CD14-positive monocyte (primary cell): ENCODE measurements at regions not wholly inside any gene's neighbourhood (a gene's known extent, or its start where the extent isn't known, plus 50 kb on each side); places are given as distances from the start of the nearest gene placed in this dataset.

ENCODE experiments used
- DNase-seq, 3 donors: peaks; one replicate each; pipeline ENCODE4 v3.0.0-alpha.2; 2011 to 2022
- H2AFZ ChIP-seq: 2 replicates; pipeline ENCODE4 v1.6.0; 2012; ENCODE audit warnings: mild to moderate bottlenecking, low read depth, low read length, inconsistent platforms; ENCODE audit not compliant: insufficient read depth, poor library complexity, severe bottlenecking
- H3K27ac ChIP-seq, 2 donors: 1 replicate in 1 of 2; 2 replicates in 1 of 2; pipeline ENCODE4 v1.5.1; 2012 to 2013; ENCODE audit warnings: low read length in 2 of 2, control low read depth in 1 of 2, inconsistent platforms in 1 of 2, low read depth in 1 of 2, mild to moderate bottlenecking in 1 of 2
- H3K27me3 ChIP-seq, 2 donors: one replicate each; pipeline versions ENCODE4 v1.6.0 to v1.6.1; 2011 to 2013; ENCODE audit warnings: low read length in 2 of 2; ENCODE audit not compliant: control insufficient read depth in 2 of 2, insufficient read depth in 2 of 2
- H3K36me3 ChIP-seq, 2 donors: replicated peaks in 1 of 2; 1 replicate in 1 of 2; 2 replicates in 1 of 2; pipeline versions ENCODE4 v1.5.1 to v1.6.1; 2012 to 2013; ENCODE audit warnings: low read length in 2 of 2, control low read depth in 1 of 2, inconsistent platforms in 1 of 2, mild to moderate bottlenecking in 1 of 2; ENCODE audit not compliant: insufficient read depth in 2 of 2, control insufficient read depth in 1 of 2
- H3K4me1 ChIP-seq, 2 donors: 1 replicate in 1 of 2; 2 replicates in 1 of 2; pipeline versions ENCODE4 v1.5.1 to v1.6.1; 2012 to 2013; ENCODE audit warnings: low read length in 2 of 2, control low read depth in 1 of 2, inconsistent platforms in 1 of 2, mild to moderate bottlenecking in 1 of 2, moderate library complexity in 1 of 2; ENCODE audit not compliant: insufficient read depth in 2 of 2, control insufficient read depth in 1 of 2
- H3K4me2 ChIP-seq: replicated peaks from 2 replicates; pipeline ENCODE3; 2012; ENCODE audit warnings: low read length, moderate library complexity, mild to moderate bottlenecking; ENCODE audit not compliant: poor library complexity, severe bottlenecking; ENCODE audit errors: extremely low read depth
- H3K4me3 ChIP-seq, 3 experiments: fragments of 200-600 bp in 1 of 3; sonication (generic) in 1 of 3; replicated peaks in 1 of 3; 1 replicate in 2 of 3; 2 replicates in 1 of 3; pipeline ENCODE4 v1.5.1; 2011 to 2013; ENCODE audit warnings: low read length in 3 of 3, mild to moderate bottlenecking in 3 of 3, control low read depth in 2 of 3, low read depth in 2 of 3, inconsistent platforms in 1 of 3, moderate library complexity in 1 of 3
- H3K79me2 ChIP-seq: 2 replicates; pipeline ENCODE4 v1.6.0; 2012; ENCODE audit warnings: mild to moderate bottlenecking, control low read depth, inconsistent platforms, low read length, moderate library complexity; ENCODE audit not compliant: insufficient read depth
- H3K9ac ChIP-seq: 2 replicates; pipeline ENCODE4 v1.6.0; 2017; ENCODE audit warnings: low read length, mild to moderate bottlenecking; ENCODE audit not compliant: insufficient read depth, poor library complexity, severe bottlenecking
- H3K9me3 ChIP-seq, 2 donors: replicated peaks in 1 of 2; 1 replicate in 1 of 2; 2 replicates in 1 of 2; pipeline versions ENCODE4 v1.5.1 to v1.6.1; 2012 to 2013; ENCODE audit warnings: low read length in 2 of 2, control low read depth in 1 of 2; ENCODE audit not compliant: control insufficient read depth in 1 of 2, insufficient read depth in 1 of 2
- H4K20me1 ChIP-seq: 2 replicates; pipeline ENCODE4 v1.6.0; 2012; ENCODE audit warnings: mild to moderate bottlenecking, low read length, control low read depth, moderate library complexity; ENCODE audit not compliant: insufficient read depth
- H3K27ac Mint-ChIP-seq, 7 donors: one replicate each; pipeline ENCODE4 v1.8.0; 2020; ENCODE audit warnings: mild to moderate bottlenecking in 7 of 7, mixed read lengths in 7 of 7, moderate library complexity in 6 of 7, inconsistent platforms in 2 of 7
- H3K27me3 Mint-ChIP-seq, 3 donors: one replicate each; pipeline ENCODE4 v1.8.0; 2021 to 2022; ENCODE audit warnings: low read depth in 3 of 3, mild to moderate bottlenecking in 3 of 3, mixed read lengths in 3 of 3, moderate library complexity in 3 of 3, inconsistent platforms in 1 of 3
- H3K36me3 Mint-ChIP-seq, 2 donors: one replicate each; pipeline ENCODE4 v1.8.0; 2020; ENCODE audit warnings: mixed read lengths in 2 of 2, inconsistent platforms in 1 of 2, mild to moderate bottlenecking in 1 of 2
- H3K4me1 Mint-ChIP-seq: one replicate; pipeline ENCODE4 v1.8.0; 2020; ENCODE audit warnings: mild to moderate bottlenecking, mixed read lengths
- H3K4me3 Mint-ChIP-seq, 2 donors: one replicate each; pipeline ENCODE4 v1.8.0; 2020; ENCODE audit warnings: mild to moderate bottlenecking in 2 of 2, mixed read lengths in 2 of 2, moderate library complexity in 1 of 2
- H3K9me3 Mint-ChIP-seq, 7 donors: one replicate each; pipeline ENCODE4 v1.8.0; 2020 to 2022; ENCODE audit warnings: mixed read lengths in 7 of 7, mild to moderate bottlenecking in 6 of 7, moderate library complexity in 6 of 7, inconsistent platforms in 2 of 7
- CTCF ChIP-seq: fragments of 200-600 bp; IDR thresholded peaks from one replicate; pipeline ENCODE4 v1.8.0; 2022; ENCODE audit warnings: antibody characterized with exemption, mild to moderate bottlenecking
- WGBS: methylation state at CpG from one replicate; pipeline ENCODE4 v1.1.5; 2013; ENCODE audit warnings: missing lambda C conversion rate; ENCODE audit not compliant: insufficient coverage; 5-methylcytosine and 5-hydroxymethylcytosine counted together
- intact Hi-C, 2 donors: fragments of 100-400 bp; cut with micrococcal nuclease; formaldehyde crosslinking; loops; one replicate each; pipeline versions ENCODE4 v1.15.0 to v1.15.1; 2023

GRCh38 chr6:51166914-51167313 is 348.2 kb downstream of the TFAP2B start:
- H3K4me2 ChIP-seq, result no peak overlapping the region
- Mint-ChIP-seq H3K36me3 (no peaks in the 10 kb centered on the region), H3K4me1 (no peaks in the 10 kb centered on the region), H3K27ac (no peak overlapping the region), H3K27me3 (peaks cover 0 to 2% (median 1%) of the 10 kb centered on the region in 3 donors), H3K9me3 (peaks cover 2 to 10% (median 4%) of the 10 kb centered on the region in 7 donors), H3K4me3 (no peak overlapping the region)
- TF ChIP-seq CTCF, result no peak
- WGBS, result no CpG with 5 or more reads among the region's 1 CpG
- no peak overlapping the region for H3K27ac ChIP-seq
- H3K79me2 ChIP-seq, result no peaks in the 10 kb centered on the region
- H2AFZ ChIP-seq, result no peak overlapping the region
- DNase-seq, result no peak
- intact Hi-C loops, result no loop called here
- H3K27me3 ChIP-seq, result no peaks in the 10 kb centered on the region
- H3K9me3 ChIP-seq, result no peaks in the 10 kb centered on the region
- H3K4me1 ChIP-seq, result no peaks in the 10 kb centered on the region
- no peaks in the 10 kb centered on the region for H4K20me1 ChIP-seq
- H3K9ac ChIP-seq, result no peak overlapping the region
- no peaks in the 10 kb centered on the region for H3K36me3 ChIP-seq
- no peak overlapping the region for H3K4me3 ChIP-seq

- H3K27me3 ChIP-seq, result no peaks in the 10 kb centered on the region
- H3K4me2 ChIP-seq, result no peak overlapping the region
- TF ChIP-seq CTCF, result no peak
- peaks cover 0 to 2% (median 1%) of the 10 kb centered on the region in 3 donors for H3K27me3 Mint-ChIP-seq
- WGBS, result no CpG with 5 or more reads among the region's 1 CpG
- H3K9ac ChIP-seq, result no peak overlapping the region
- H2AFZ ChIP-seq, result no peak overlapping the region
- no peak overlapping the region for H3K27ac ChIP-seq
- peaks cover 2 to 10% (median 4%) of the 10 kb centered on the region in 7 donors for H3K9me3 Mint-ChIP-seq
- H3K79me2 ChIP-seq, result no peaks in the 10 kb centered on the region
- intact Hi-C loops, result no loop called here
- H3K4me1 Mint-ChIP-seq, result no peaks in the 10 kb centered on the region
- H3K4me3 Mint-ChIP-seq, result no peak overlapping the region
- no peaks in the 10 kb centered on the region for H4K20me1 ChIP-seq
- H3K36me3 ChIP-seq, result no peaks in the 10 kb centered on the region
- no peak overlapping the region for H3K27ac Mint-ChIP-seq
- no peaks in the 10 kb centered on the region for H3K9me3 ChIP-seq
- no peak overlapping the region for H3K4me3 ChIP-seq
- no peaks in the 10 kb centered on the region for H3K36me3 Mint-ChIP-seq
- no peak for DNase-seq
- no peaks in the 10 kb centered on the region for H3K4me1 ChIP-seq
These were observed 348.8 kb downstream of the TFAP2B start for GRCh38 chr6:51167468-51167867.
